ENCODE measurements at regions not wholly inside any gene's neighbourhood (a gene's known extent, or its start where the extent isn't known, plus 50 kb on each side); places are given as distances from the start of the nearest gene placed in this dataset.

DNA sequence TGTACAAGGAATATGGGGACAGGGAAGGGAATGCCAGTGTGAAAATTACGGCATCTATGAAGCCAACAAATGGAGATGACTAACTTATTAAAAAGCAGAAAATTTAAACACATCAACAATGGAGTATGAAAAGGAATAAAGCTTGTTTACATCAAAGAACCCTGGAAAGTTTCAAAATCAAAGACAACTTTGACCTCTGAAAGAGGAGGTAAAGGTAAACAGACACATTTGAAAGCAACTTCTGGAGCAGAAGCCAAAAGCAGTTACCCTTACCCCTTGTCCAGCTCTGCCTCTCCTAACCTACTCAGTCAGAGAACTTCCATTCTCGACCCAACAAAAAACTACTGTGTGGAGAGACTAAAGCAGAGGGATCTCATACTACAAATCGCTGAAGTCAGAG is 184.3 kb downstream of the DUSP6 start:
- Histone ChIP-seq H3K36me3 (no peaks in the 10 kb centered on the region), H3K4me3 (no peak overlapping the region), H3K4me1 (peaks cover 5 to 10% (median 6%) of the 10 kb centered on the region in 4 donors), H3K9me3 (no peaks in the 10 kb centered on the region), H3K27ac (no peak overlapping the region), H3K27me3 (no peaks in the 10 kb centered on the region)
- ATAC-seq (ENCODE audit: low FRiP score in 2 of 2) (no peak), DNase-seq (no peak)
- WGBS, 2 donors = 86 to 91% methylated on average over 3 of the region's 3 CpGs
- TF ChIP-seq POLR2AphosphoS5 (IDR thresholded peaks at IDR 0.05) = no peak
- no peak for TF ChIP-seq EP300 (IDR thresholded peaks at IDR 0.05)
- no peak for TF ChIP-seq POLR2A (IDR thresholded peaks at IDR 0.05)
- TF ChIP-seq, protein P1, sequence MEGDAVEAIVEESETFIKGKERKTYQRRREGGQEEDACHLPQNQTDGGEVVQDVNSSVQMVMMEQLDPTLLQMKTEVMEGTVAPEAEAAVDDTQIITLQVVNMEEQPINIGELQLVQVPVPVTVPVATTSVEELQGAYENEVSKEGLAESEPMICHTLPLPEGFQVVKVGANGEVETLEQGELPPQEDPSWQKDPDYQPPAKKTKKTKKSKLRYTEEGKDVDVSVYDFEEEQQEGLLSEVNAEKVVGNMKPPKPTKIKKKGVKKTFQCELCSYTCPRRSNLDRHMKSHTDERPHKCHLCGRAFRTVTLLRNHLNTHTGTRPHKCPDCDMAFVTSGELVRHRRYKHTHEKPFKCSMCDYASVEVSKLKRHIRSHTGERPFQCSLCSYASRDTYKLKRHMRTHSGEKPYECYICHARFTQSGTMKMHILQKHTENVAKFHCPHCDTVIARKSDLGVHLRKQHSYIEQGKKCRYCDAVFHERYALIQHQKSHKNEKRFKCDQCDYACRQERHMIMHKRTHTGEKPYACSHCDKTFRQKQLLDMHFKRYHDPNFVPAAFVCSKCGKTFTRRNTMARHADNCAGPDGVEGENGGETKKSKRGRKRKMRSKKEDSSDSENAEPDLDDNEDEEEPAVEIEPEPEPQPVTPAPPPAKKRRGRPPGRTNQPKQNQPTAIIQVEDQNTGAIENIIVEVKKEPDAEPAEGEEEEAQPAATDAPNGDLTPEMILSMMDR (IDR thresholded peaks at IDR 0.05) = no peak

DNA sequence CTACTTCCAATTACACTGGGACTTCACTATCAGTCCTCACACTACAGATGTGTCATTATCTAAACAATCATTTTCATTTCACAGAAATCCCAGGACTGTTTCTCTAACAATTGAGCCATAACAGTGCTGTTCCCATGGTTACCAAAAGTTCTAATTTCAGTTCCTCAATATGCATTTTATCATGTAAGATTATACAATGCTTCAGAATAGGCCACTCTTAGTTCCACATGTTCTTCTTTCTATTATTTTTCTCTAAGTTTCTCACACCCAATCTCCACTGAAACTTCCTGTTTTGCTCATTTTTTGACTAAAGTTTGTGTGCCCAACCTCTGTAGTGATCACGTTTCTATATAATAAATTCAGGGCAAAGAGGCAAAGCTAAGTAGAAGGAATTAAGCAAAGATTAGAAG is 185.8 kb downstream of the DUSP6 start:
- Histone ChIP-seq H3K27ac (peak overlapping the region in 3 of 4 donors; percentile 23 to 54 (median 39)), H3K4me3 (no peak overlapping the region), H3K27me3 (no peaks in the 10 kb centered on the region), H3K4me1 (peaks cover 12 to 21% (median 15%) of the 10 kb centered on the region in 4 donors), H3K9me3 (no peaks in the 10 kb centered on the region), H3K36me3 (no peaks in the 10 kb centered on the region)
- TF ChIP-seq, protein P1 (IDR thresholded peaks at IDR 0.05) = no peak
- TF ChIP-seq POLR2A (IDR thresholded peaks at IDR 0.05) (peak in 1 of 4 donors; percentile 14), POLR2AphosphoS5 (IDR thresholded peaks at IDR 0.05) (no peak)
- ATAC-seq (ENCODE audit: low FRiP score in 2 of 2) (peak; percentile 43 to 57), DNase-seq (no peak)
- 39 to 51% methylated on average over 1 of the region's 1 CpG for WGBS, 2 donors

DNA sequence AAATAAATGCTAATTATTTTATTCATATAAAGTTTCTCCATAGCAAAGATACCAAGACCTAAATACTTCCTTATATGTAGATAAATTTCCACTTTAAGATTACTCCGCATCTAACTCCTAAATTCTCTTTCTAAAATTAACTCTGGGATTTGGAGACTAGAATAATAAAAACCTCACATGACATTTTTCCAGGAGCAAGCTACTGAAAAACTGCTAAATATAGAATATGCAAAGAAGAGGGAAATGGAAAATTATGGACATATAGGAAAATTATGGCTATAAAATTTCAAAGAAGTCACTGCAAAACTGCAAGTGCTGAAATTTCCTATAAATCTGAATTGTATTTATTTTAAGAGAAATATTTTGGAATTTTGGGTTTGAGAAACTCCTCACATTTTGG is 186.2 kb downstream of the DUSP6 start:
- Histone ChIP-seq H3K4me1 (peaks cover 13 to 21% (median 15%) of the 10 kb centered on the region in 4 donors), H3K4me3 (no peak overlapping the region), H3K36me3 (no peaks in the 10 kb centered on the region), H3K27me3 (no peaks in the 10 kb centered on the region), H3K9me3 (no peaks in the 10 kb centered on the region), H3K27ac (no peak overlapping the region)
- no peak for DNase-seq
- WGBS, 2 donors = 81 to 92% methylated on average over 1 of the region's 1 CpG
- no peak for ATAC-seq (ENCODE audit: low FRiP score in 2 of 2)
- TF ChIP-seq POLR2AphosphoS5 (IDR thresholded peaks at IDR 0.05) (no peak), POLR2A (IDR thresholded peaks at IDR 0.05) (no peak), EP300 (IDR thresholded peaks at IDR 0.05) (no peak)
- TF ChIP-seq, protein P1 (IDR thresholded peaks at IDR 0.05) = no peak

DNA sequence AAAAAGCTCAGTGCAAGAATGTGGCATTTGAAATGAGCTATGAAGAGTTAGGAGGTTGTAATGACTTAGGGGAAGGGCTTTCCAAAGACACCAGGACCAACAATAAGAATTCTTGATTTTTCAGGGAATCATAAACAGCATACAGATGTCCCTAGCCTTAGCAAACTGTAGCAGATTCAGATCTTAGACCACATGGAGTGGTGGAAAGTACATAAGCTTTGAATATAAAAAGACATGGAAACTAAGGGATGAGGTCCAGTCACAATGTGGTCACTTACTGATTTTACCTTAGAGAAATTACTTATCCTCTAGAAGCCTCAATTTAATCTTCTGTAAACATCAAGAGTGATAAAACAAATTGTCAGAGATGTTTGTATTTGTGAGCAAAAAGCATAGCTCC is 186.6 kb downstream of the DUSP6 start:
- ATAC-seq (ENCODE audit: low FRiP score in 2 of 2) (no peak), DNase-seq (no peak)
- Histone ChIP-seq H3K9me3 (no peaks in the 10 kb centered on the region), H3K27me3 (no peaks in the 10 kb centered on the region), H3K36me3 (no peaks in the 10 kb centered on the region), H3K27ac (no peak overlapping the region), H3K4me3 (no peak overlapping the region), H3K4me1 (peaks cover 14 to 21% (median 16%) of the 10 kb centered on the region in 4 donors)
- TF ChIP-seq, protein P1 (IDR thresholded peaks at IDR 0.05) = no peak
- TF ChIP-seq EP300 (IDR thresholded peaks at IDR 0.05) (no peak), POLR2A (IDR thresholded peaks at IDR 0.05) (no peak), POLR2AphosphoS5 (IDR thresholded peaks at IDR 0.05) (no peak)

DNA sequence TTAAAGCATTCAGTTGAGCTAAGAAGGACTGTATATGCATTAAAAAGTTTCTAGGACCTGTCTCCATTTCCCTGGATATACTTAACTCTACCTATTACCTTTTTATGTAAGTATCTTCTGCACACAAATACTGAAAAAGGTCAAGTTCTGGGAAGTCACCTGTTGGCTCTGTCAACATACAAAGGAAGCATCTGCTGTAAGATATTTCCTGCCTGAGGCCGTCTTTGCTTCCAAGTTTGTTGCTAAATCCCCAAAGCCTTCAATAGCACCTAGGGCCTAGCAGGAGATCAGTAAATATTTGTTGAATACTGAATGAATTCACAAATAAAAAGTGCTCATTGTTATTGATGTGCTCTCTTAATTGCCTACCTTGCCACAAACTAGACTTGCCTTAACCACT is 188.4 kb downstream of the DUSP6 start:
- DNase-seq (no peak), ATAC-seq (ENCODE audit: low FRiP score in 2 of 2) (no peak)
- H3K4me1 ChIP-seq = peaks cover 15 to 23% (median 21%) of the 10 kb centered on the region in 4 donors
- no peaks in the 10 kb centered on the region for H3K36me3 ChIP-seq
- no peaks in the 10 kb centered on the region for H3K27me3 ChIP-seq
- TF ChIP-seq EP300 (IDR thresholded peaks at IDR 0.05) = no peak
- TF ChIP-seq POLR2AphosphoS5 (IDR thresholded peaks at IDR 0.05) = no peak
- TF ChIP-seq, protein P1 (IDR thresholded peaks at IDR 0.05) = no peak
- no peak for TF ChIP-seq POLR2A (IDR thresholded peaks at IDR 0.05)
- H3K27ac ChIP-seq = peak overlapping the region in 2 of 4 donors; percentile 67 to 69
- no peaks in the 10 kb centered on the region for H3K9me3 ChIP-seq
- 45 to 61% methylated on average over 1 of the region's 1 CpG for WGBS, 2 donors
- H3K4me3 ChIP-seq = no peak overlapping the region
